ENCODE measurements at regions not wholly inside any gene's neighbourhood (a gene's known extent, or its start where the extent isn't known, plus 50 kb on each side); places are given as distances from the start of the nearest gene placed in this dataset.

GRCh38 chr5:145543968-145544367 lies 291.2 kb downstream of the PRELID2 start:
- peak; percentile 27 for DNase-seq
- no peaks in the 10 kb centered on the region for H3K27me3 Mint-ChIP-seq (ENCODE audit: unreplicated experiment)
- H3K9me3 Mint-ChIP-seq (ENCODE audit: low read depth, unreplicated experiment) = no peaks in the 10 kb centered on the region
- no peak overlapping the region for H3K4me3 Mint-ChIP-seq (ENCODE audit: low read depth, unreplicated experiment)
- intact Hi-C loops (cut with micrococcal nuclease; ENCODE audit: unreplicated experiment) = loop anchor here (5.0 kb wide), 1 partner anchor 138 kb away; no protein-coding TSS in a partner anchor
- CTCF ChIA-PET = interaction anchor here (0.6 to 1.5 kb wide), 3 partner anchors 12 to 19 kb away, joined by 3 to 5 read pairs (median 3); no protein-coding TSS in a partner anchor
- H3K4me1 Mint-ChIP-seq (ENCODE audit: low read depth, unreplicated experiment) = peaks cover 60% of the 10 kb centered on the region
- H3K27ac Mint-ChIP-seq (ENCODE audit: unreplicated experiment) = no peak overlapping the region
- TF ChIP-seq CTCF (IDR thresholded peaks at IDR 0.05; ENCODE audit: unreplicated experiment) = no peak
- no peaks in the 10 kb centered on the region for H3K36me3 Mint-ChIP-seq (ENCODE audit: insufficient read depth, unreplicated experiment)
- no TSS peak for BruUV-seq (replicated peaks)

GRCh38 chr5:145540375-145540774 lies 294.8 kb downstream of the PRELID2 start:
- Mint-ChIP-seq H3K4me1 (ENCODE audit: low read depth, unreplicated experiment) (peaks cover 56% of the 10 kb centered on the region), H3K27me3 (ENCODE audit: unreplicated experiment) (no peaks in the 10 kb centered on the region), H3K36me3 (ENCODE audit: insufficient read depth, unreplicated experiment) (no peaks in the 10 kb centered on the region), H3K9me3 (ENCODE audit: low read depth, unreplicated experiment) (no peaks in the 10 kb centered on the region), H3K27ac (ENCODE audit: unreplicated experiment) (peak overlapping the region; percentile 22), H3K4me3 (ENCODE audit: low read depth, unreplicated experiment) (no peak overlapping the region)
- TF ChIP-seq CTCF (IDR thresholded peaks at IDR 0.05; ENCODE audit: unreplicated experiment) = no peak
- no peak for DNase-seq
- no TSS peak for BruUV-seq (replicated peaks)
- CTCF ChIA-PET = no interaction called here
- intact Hi-C loops (cut with micrococcal nuclease; ENCODE audit: unreplicated experiment) = loop anchor here (5.0 kb wide), 1 partner anchor 142 kb away; no protein-coding TSS in a partner anchor

- no TSS peak for BruUV-seq (replicated peaks)
- CTCF ChIA-PET = no interaction called here
- no peak for TF ChIP-seq CTCF (IDR thresholded peaks at IDR 0.05; ENCODE audit: unreplicated experiment)
- no peaks in the 10 kb centered on the region for H3K36me3 Mint-ChIP-seq (ENCODE audit: insufficient read depth, unreplicated experiment)
- H3K4me3 Mint-ChIP-seq (ENCODE audit: low read depth, unreplicated experiment) = no peak overlapping the region
- intact Hi-C loops (cut with micrococcal nuclease; ENCODE audit: unreplicated experiment) = no loop called here
- no peaks in the 10 kb centered on the region for H3K27me3 Mint-ChIP-seq (ENCODE audit: unreplicated experiment)
- no peak overlapping the region for H3K27ac Mint-ChIP-seq (ENCODE audit: unreplicated experiment)
- peaks cover 46% of the 10 kb centered on the region for H3K4me1 Mint-ChIP-seq (ENCODE audit: low read depth, unreplicated experiment)
- no peaks in the 10 kb centered on the region for H3K9me3 Mint-ChIP-seq (ENCODE audit: low read depth, unreplicated experiment)
- DNase-seq = no peak
Measured at GRCh38 chr5:145539201-145539600, 295.9 kb downstream of the PRELID2 start.

GRCh38 chr5:145536133-145536532 lies 299.0 kb downstream of the PRELID2 start:
- BruUV-seq (replicated peaks) = no TSS peak
- Mint-ChIP-seq H3K9me3 (ENCODE audit: low read depth, unreplicated experiment) (no peaks in the 10 kb centered on the region), H3K4me1 (ENCODE audit: low read depth, unreplicated experiment) (peaks cover 40% of the 10 kb centered on the region), H3K27me3 (ENCODE audit: unreplicated experiment) (no peaks in the 10 kb centered on the region), H3K4me3 (ENCODE audit: low read depth, unreplicated experiment) (no peak overlapping the region), H3K27ac (ENCODE audit: unreplicated experiment) (no peak overlapping the region), H3K36me3 (ENCODE audit: insufficient read depth, unreplicated experiment) (peaks cover 5% of the 10 kb centered on the region)
- no peak for DNase-seq
- no peak for TF ChIP-seq CTCF (IDR thresholded peaks at IDR 0.05; ENCODE audit: unreplicated experiment)
- intact Hi-C loops (cut with micrococcal nuclease; ENCODE audit: unreplicated experiment) = no loop called here
- CTCF ChIA-PET = interaction anchor here (0.6 kb wide), 2 partner anchors 157 to 293 kb away, joined by 4 to 6 read pairs; no protein-coding TSS in a partner anchor
